Astrocyte of the cerebellum (primary cell): ENCODE measurements at regions not wholly inside any gene's neighbourhood (a gene's known extent, or its start where the extent isn't known, plus 50 kb on each side); places are given as distances from the start of the nearest gene placed in this dataset.

Source experiments
- DNase-seq: peaks from one replicate; pipeline ENCODE4 v3.0.0-alpha.2; 2011; ENCODE audit warnings: low read depth
- H3K4me3 ChIP-seq: 2 replicates; pipeline ENCODE4 v1.5.1; 2011; ENCODE audit warnings: mild to moderate bottlenecking, low read depth, low read length, moderate library complexity
- CTCF ChIP-seq: IDR thresholded peaks from 2 replicates; pipeline ENCODE4 v1.5.1; 2012; ENCODE audit warnings: low read length, low read depth, moderate library complexity, mild to moderate bottlenecking; ENCODE audit errors: missing control alignments
- in situ Hi-C: cut with HindIII; loops from 2 replicates; pipeline ENCODE4 v1.10.0; 2017; ENCODE audit warnings: low sequenced_read_pairs

GRCh38 chr4:124907881-124908280 is 195.3 kb upstream of the ANKRD50 start:
- in situ Hi-C loops: no loop called here
- DNase-seq: peak; percentile 72
- no peak overlapping the region for H3K4me3 ChIP-seq
- TF ChIP-seq CTCF: no peak

GRCh38 chr4:124905441-124905840 is 192.9 kb upstream of the ANKRD50 start:
- no peak for TF ChIP-seq CTCF
- in situ Hi-C loops: no loop called here
- no peak for DNase-seq

GRCh38 chr4:124904723-124905388 is 192.3 kb upstream of the ANKRD50 start:
- in situ Hi-C loops: no loop called here
- no peak for DNase-seq
- no peak overlapping the region for H3K4me3 ChIP-seq
- TF ChIP-seq CTCF: no peak

More at GRCh38 chr4:124905441-124905840, 192.9 kb upstream of the ANKRD50 start:
- H3K4me3 ChIP-seq: no peak overlapping the region

GRCh38 chr4:124903995-124904722 is 191.6 kb upstream of the ANKRD50 start:
- in situ Hi-C loops: no loop called here
- H3K4me3 ChIP-seq: peak overlapping the region; percentile 15
- DNase-seq: peak; percentile 67
- TF ChIP-seq CTCF: no peak

- no peak for DNase-seq
- in situ Hi-C loops: no loop called here
- no peak overlapping the region for H3K4me3 ChIP-seq
- no peak for TF ChIP-seq CTCF
Measured at GRCh38 chr4:124902001-124902515, 189.5 kb upstream of the ANKRD50 start.

GRCh38 chr4:124899997-124900396 is 187.5 kb upstream of the ANKRD50 start:
- DNase-seq: no peak
- in situ Hi-C loops: no loop called here
- TF ChIP-seq CTCF: no peak
- H3K4me3 ChIP-seq: no peak overlapping the region
